ENCODE measurements at regions not wholly inside any gene's neighbourhood (a gene's known extent, or its start where the extent isn't known, plus 50 kb on each side); places are given as distances from the start of the nearest gene placed in this dataset.

DNA sequence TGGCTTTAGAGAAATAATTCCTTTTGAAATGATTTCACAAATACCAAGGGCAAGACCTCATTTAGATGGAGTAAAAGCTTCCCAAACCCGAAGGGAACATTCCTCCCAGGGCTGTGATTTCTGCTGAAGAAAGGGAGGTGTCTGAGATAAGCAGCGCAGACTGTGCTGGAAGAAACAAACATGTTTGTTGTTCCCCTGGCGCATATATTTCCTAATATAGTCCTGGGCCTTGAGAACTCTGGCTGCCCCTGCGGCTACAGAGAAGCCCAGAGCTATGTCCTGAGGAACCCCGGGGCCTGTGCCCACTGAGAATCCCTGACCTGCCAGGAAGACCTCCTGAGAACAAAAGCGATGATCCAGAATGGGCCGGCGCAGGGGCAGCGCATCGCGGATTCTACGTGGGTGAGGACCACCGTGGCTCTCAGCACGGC lies 372.6 kb upstream of the NT5C1B start:
- Histone ChIP-seq H3K4me1 (ENCODE audit: insufficient read depth, low read length) (no peaks in the 10 kb centered on the region), H3F3A (ENCODE audit: low read length, unreplicated experiment) (no peaks in the 10 kb centered on the region), H2AFZ (ENCODE audit: low read length) (no peak overlapping the region), H3K27me3 (ENCODE audit: low read length) (no peaks in the 10 kb centered on the region), H4K20me1 (ENCODE audit: low read length) (no peaks in the 10 kb centered on the region), H3K27ac (ENCODE audit: low read length) (no peak overlapping the region), H3K9ac (ENCODE audit: low read length) (no peak overlapping the region), H3K4me3 (ENCODE audit: low read length) (no peak overlapping the region), H3K9me2 (replicated peaks; ENCODE audit: low read length) (no peaks in the 10 kb centered on the region), H3K36me3 (ENCODE audit: low read depth, low read length) (no peaks in the 10 kb centered on the region), H3K79me2 (ENCODE audit: low read length) (no peaks in the 10 kb centered on the region), H3K4me2 (ENCODE audit: low read length) (no peak overlapping the region), H3K9me3 (ENCODE audit: low read length) (no peaks in the 10 kb centered on the region)
- ChIA-PET CTCF (no interaction called here), POLR2A (ENCODE audit: unreplicated experiment) (no interaction called here)
- no TSS peak for BruUV-seq (replicated peaks)
- no peak for TF ChIP-seq EZH2 (IDR thresholded peaks at IDR 0.05; ENCODE audit: low read length, unreplicated experiment)
- TF ChIP-seq, protein P1, sequence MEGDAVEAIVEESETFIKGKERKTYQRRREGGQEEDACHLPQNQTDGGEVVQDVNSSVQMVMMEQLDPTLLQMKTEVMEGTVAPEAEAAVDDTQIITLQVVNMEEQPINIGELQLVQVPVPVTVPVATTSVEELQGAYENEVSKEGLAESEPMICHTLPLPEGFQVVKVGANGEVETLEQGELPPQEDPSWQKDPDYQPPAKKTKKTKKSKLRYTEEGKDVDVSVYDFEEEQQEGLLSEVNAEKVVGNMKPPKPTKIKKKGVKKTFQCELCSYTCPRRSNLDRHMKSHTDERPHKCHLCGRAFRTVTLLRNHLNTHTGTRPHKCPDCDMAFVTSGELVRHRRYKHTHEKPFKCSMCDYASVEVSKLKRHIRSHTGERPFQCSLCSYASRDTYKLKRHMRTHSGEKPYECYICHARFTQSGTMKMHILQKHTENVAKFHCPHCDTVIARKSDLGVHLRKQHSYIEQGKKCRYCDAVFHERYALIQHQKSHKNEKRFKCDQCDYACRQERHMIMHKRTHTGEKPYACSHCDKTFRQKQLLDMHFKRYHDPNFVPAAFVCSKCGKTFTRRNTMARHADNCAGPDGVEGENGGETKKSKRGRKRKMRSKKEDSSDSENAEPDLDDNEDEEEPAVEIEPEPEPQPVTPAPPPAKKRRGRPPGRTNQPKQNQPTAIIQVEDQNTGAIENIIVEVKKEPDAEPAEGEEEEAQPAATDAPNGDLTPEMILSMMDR (conservative IDR thresholded peaks at IDR 0.05; ENCODE audit: low read depth, low read length) = no peak
- no peak for TF ChIP-seq EZH2phosphoT487 (IDR thresholded peaks at IDR 0.05; ENCODE audit: borderline replicate concordance, low read length)
- intact Hi-C loops (cut with micrococcal nuclease) = no loop called here
- DNase-seq = no peak
- no peak for ATAC-seq

DNA sequence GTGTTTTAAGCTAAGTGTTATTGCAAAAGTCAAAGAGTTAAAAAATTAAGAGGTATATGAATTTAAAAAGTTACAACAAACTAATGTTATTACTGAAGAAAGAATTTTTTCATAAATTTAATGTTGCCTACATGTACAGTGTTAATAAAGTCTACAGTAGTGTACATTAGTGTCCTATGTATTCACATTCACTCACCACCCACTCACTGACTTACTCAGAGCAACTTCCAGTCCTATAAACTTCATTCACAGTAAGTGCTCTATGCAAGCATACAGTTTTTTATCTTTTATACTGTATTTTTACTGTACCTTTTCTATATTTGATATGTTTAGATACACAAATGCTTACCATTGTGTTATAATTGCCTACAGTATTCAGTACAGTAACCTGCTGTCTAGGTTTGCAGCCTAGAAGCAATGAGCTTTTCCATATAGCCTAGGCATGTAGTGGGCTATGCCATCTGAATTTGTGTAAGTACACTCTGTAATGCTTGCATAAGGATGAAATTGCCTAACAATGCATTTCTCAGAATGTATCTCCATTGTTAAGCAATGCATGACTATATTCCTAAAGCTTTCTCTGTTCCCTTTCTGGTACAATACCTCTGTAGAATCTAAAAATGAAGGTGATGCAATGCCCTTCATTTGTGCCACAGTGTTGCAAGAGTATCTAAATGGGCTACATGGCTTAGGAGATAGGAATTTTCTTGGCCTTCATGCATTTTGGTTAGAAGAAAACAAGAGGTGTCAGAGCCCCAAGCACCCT lies 370.8 kb upstream of the NT5C1B start:
- Histone ChIP-seq H3F3A (ENCODE audit: low read length, unreplicated experiment) (no peaks in the 10 kb centered on the region), H3K9ac (ENCODE audit: low read length) (no peak overlapping the region), H3K4me2 (ENCODE audit: low read length) (no peak overlapping the region), H3K4me3 (ENCODE audit: low read length) (no peak overlapping the region), H3K27ac (ENCODE audit: low read length) (no peak overlapping the region), H4K20me1 (ENCODE audit: low read length) (no peaks in the 10 kb centered on the region), H3K79me2 (ENCODE audit: low read length) (no peaks in the 10 kb centered on the region), H3K36me3 (ENCODE audit: low read depth, low read length) (no peaks in the 10 kb centered on the region), H3K4me1 (ENCODE audit: insufficient read depth, low read length) (no peaks in the 10 kb centered on the region), H3K9me2 (replicated peaks; ENCODE audit: low read length) (no peaks in the 10 kb centered on the region), H3K27me3 (ENCODE audit: low read length) (no peaks in the 10 kb centered on the region), H3K9me3 (ENCODE audit: low read length) (no peaks in the 10 kb centered on the region), H2AFZ (ENCODE audit: low read length) (no peak overlapping the region)
- TF ChIP-seq EZH2 (IDR thresholded peaks at IDR 0.05; ENCODE audit: low read length, unreplicated experiment) (no peak), EZH2phosphoT487 (IDR thresholded peaks at IDR 0.05; ENCODE audit: borderline replicate concordance, low read length) (no peak)
- TF ChIP-seq, protein P1 (conservative IDR thresholded peaks at IDR 0.05; ENCODE audit: low read depth, low read length) = no peak
- no TSS peak for BruUV-seq (replicated peaks)
- ATAC-seq (no peak; the same call in 1 of the 2 replicates), DNase-seq (no peak)
- ChIA-PET CTCF (no interaction called here), POLR2A (ENCODE audit: unreplicated experiment) (no interaction called here)
- intact Hi-C loops (cut with micrococcal nuclease) = no loop called here

DNA sequence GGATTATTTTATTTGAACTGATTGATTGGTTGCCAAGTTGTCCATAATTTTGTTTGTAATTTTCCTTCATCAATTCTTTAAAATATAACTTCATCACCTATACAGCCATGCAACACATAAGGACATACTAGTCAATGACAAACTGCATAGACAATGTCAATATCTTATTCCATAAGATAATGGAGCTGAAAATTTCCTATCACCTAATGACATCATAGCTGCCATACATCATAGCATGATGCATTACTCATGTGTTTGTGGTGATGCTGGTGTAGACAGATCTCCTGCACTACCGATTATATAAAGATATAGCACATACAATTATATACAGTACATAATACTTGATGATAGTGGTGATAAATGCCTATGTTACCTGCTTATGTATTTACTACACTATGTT lies 369.8 kb upstream of the NT5C1B start:
- Histone ChIP-seq H3K27me3 (ENCODE audit: low read length) (no peaks in the 10 kb centered on the region), H3K9me2 (replicated peaks; ENCODE audit: low read length) (no peaks in the 10 kb centered on the region), H3K4me3 (ENCODE audit: low read length) (no peak overlapping the region), H3K9ac (ENCODE audit: low read length) (no peak overlapping the region), H3K4me1 (ENCODE audit: insufficient read depth, low read length) (no peaks in the 10 kb centered on the region), H3K27ac (ENCODE audit: low read length) (no peak overlapping the region), H3K36me3 (ENCODE audit: low read depth, low read length) (no peaks in the 10 kb centered on the region), H2AFZ (ENCODE audit: low read length) (no peak overlapping the region), H3K79me2 (ENCODE audit: low read length) (no peaks in the 10 kb centered on the region), H3F3A (ENCODE audit: low read length, unreplicated experiment) (no peaks in the 10 kb centered on the region), H3K4me2 (ENCODE audit: low read length) (no peak overlapping the region), H4K20me1 (ENCODE audit: low read length) (no peaks in the 10 kb centered on the region), H3K9me3 (ENCODE audit: low read length) (no peaks in the 10 kb centered on the region)
- POLR2A ChIA-PET (ENCODE audit: unreplicated experiment) = no interaction called here
- CTCF ChIA-PET = no interaction called here
- BruUV-seq (replicated peaks) = no TSS peak
- TF ChIP-seq, protein P1 (conservative IDR thresholded peaks at IDR 0.05; ENCODE audit: low read depth, low read length) = no peak
- no peak for TF ChIP-seq EZH2 (IDR thresholded peaks at IDR 0.05; ENCODE audit: low read length, unreplicated experiment)
- no peak for TF ChIP-seq EZH2phosphoT487 (IDR thresholded peaks at IDR 0.05; ENCODE audit: borderline replicate concordance, low read length)
- ATAC-seq (no peak), DNase-seq (no peak)
- intact Hi-C loops (cut with micrococcal nuclease) = no loop called here
